ENCODE measurements at regions not wholly inside any gene's neighbourhood (a gene's known extent, or its start where the extent isn't known, plus 50 kb on each side); places are given as distances from the start of the nearest gene placed in this dataset.

DNA sequence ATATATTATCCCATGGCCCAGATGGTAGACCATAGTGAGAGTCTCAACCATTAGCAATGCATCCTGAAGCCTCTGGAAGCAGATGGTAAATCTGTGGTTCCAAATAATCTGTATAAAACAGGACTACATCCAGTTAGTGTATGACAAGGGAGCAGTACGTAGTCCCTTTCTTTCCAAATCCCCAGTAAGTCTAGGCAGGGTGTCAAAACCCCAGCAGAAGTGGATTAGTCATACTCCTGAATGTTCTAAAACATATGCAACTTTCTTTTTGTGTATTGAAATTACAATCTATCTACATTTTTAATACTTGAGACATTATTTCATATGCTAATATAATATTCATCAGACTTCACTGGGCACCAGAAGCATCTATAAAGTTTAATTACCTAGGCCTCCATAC, 295.1 kb upstream of the ANO5 start:
- no peak overlapping the region for H3K9ac ChIP-seq (ENCODE audit: low read depth in 2 of 2, low read length in 2 of 2)
- H3K27ac ChIP-seq: no peak overlapping the region
- H3K9me3 ChIP-seq: no peaks in the 10 kb centered on the region
- no peak for TF ChIP-seq CTCF (IDR thresholded peaks at IDR 0.05)
- intact Hi-C loops (cut with DNase I): no loop called here
- DNase-seq: no peak
- H3K27me3 ChIP-seq: no peaks in the 10 kb centered on the region
- no peaks in the 10 kb centered on the region for H3K36me3 ChIP-seq
- H3K4me3 ChIP-seq: no peak overlapping the region
- H3K4me1 ChIP-seq: no peaks in the 10 kb centered on the region

GRCh38 chr11:21908211-21908610, 284.7 kb upstream of the ANO5 start:
- Histone ChIP-seq H3K9ac (ENCODE audit: low read depth in 2 of 2, low read length in 2 of 2) (no peak overlapping the region), H3K4me3 (no peak overlapping the region), H3K36me3 (no peaks in the 10 kb centered on the region), H3K27me3 (no peaks in the 10 kb centered on the region), H3K4me1 (no peaks in the 10 kb centered on the region), H3K27ac (no peak overlapping the region), H3K9me3 (no peaks in the 10 kb centered on the region)
- no peak for TF ChIP-seq CTCF (IDR thresholded peaks at IDR 0.05)
- DNase-seq: no peak
- intact Hi-C loops (cut with DNase I): no loop called here

DNA sequence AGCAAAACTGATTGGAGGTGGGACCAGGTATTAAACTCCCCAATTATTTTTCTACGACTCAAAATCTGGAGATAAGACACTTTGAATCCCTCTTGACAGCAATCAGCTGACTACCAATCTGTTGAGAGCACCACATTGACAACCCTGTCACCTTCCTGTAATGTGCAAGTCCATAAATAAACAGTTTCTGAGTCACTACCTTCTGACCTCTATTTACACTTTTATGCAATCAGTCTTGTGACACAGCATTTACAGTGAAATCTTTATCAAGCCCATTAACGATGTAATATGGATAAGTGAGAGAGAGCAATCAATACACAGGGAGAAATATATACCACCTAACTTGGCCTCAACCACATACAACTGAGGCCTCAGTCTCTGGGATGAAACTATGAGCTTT, 283.7 kb upstream of the ANO5 start:
- no peak for DNase-seq
- no peak overlapping the region for H3K27ac ChIP-seq
- H3K36me3 ChIP-seq: no peaks in the 10 kb centered on the region
- no peak for TF ChIP-seq CTCF (IDR thresholded peaks at IDR 0.05)
- no peak overlapping the region for H3K4me3 ChIP-seq
- H3K4me1 ChIP-seq: no peaks in the 10 kb centered on the region
- H3K9ac ChIP-seq (ENCODE audit: low read depth in 2 of 2, low read length in 2 of 2): no peak overlapping the region
- no peaks in the 10 kb centered on the region for H3K9me3 ChIP-seq
- no peaks in the 10 kb centered on the region for H3K27me3 ChIP-seq
- intact Hi-C loops (cut with DNase I): no loop called here

DNA sequence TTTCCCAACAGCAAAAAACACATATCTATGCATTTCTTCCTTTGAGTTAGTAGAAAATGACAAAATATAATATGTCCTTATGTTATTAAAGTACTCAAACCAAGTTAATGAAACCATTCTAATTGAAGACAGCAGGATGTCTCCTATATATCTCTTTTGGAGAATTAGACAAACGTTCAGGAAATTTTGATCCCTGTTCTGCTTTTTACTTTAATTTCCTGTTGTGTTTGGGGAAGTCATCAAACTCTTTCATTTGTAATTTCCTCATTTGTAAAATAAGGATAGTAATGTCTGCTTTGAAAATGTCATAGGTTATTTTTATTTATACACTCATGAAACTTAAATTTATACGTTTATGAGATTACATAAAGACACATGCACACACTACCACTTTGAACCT, 281.8 kb upstream of the ANO5 start:
- H3K36me3 ChIP-seq: no peaks in the 10 kb centered on the region
- H3K4me3 ChIP-seq: no peak overlapping the region
- TF ChIP-seq CTCF (IDR thresholded peaks at IDR 0.05): no peak
- no peaks in the 10 kb centered on the region for H3K9me3 ChIP-seq
- no peak overlapping the region for H3K27ac ChIP-seq
- H3K4me1 ChIP-seq: no peaks in the 10 kb centered on the region
- no peak for DNase-seq
- intact Hi-C loops (cut with DNase I): no loop called here
- H3K9ac ChIP-seq (ENCODE audit: low read depth in 2 of 2, low read length in 2 of 2): no peak overlapping the region
- no peaks in the 10 kb centered on the region for H3K27me3 ChIP-seq

GRCh38 chr11:21912285-21912684, 280.6 kb upstream of the ANO5 start:
- TF ChIP-seq CTCF (IDR thresholded peaks at IDR 0.05): no peak
- intact Hi-C loops (cut with DNase I): no loop called here
- H3K4me1 ChIP-seq: no peaks in the 10 kb centered on the region
- no peak overlapping the region for H3K4me3 ChIP-seq
- no peaks in the 10 kb centered on the region for H3K9me3 ChIP-seq
- H3K36me3 ChIP-seq: no peaks in the 10 kb centered on the region
- H3K27ac ChIP-seq: no peak overlapping the region
- H3K27me3 ChIP-seq: no peaks in the 10 kb centered on the region
- no peak for DNase-seq
- H3K9ac ChIP-seq (ENCODE audit: low read depth in 2 of 2, low read length in 2 of 2): no peak overlapping the region

- Histone ChIP-seq H3K4me1 (no peaks in the 10 kb centered on the region), H3K27me3 (no peaks in the 10 kb centered on the region), H3K36me3 (no peaks in the 10 kb centered on the region), H3K27ac (no peak overlapping the region), H3K9ac (ENCODE audit: low read depth in 2 of 2, low read length in 2 of 2) (no peak overlapping the region), H3K9me3 (no peaks in the 10 kb centered on the region), H3K4me3 (no peak overlapping the region)
- no peak for DNase-seq
- intact Hi-C loops (cut with DNase I): no loop called here
- no peak for TF ChIP-seq CTCF (IDR thresholded peaks at IDR 0.05)
Observed at GRCh38 chr11:21921151-21921550, 271.7 kb upstream of the ANO5 start.

All from colonic mucosa (tissue), 4 donors.